Heart left ventricle (tissue), 16 donors: ENCODE measurements at regions not wholly inside any gene's neighbourhood (a gene's known extent, or its start where the extent isn't known, plus 50 kb on each side); places are given as distances from the start of the nearest gene placed in this dataset.
"Not testable (repeated sequence)": the region's sequence is repeated elsewhere in the genome, so short reads cannot be mapped to it uniquely, and the experiment has no call there.

Experiments
- ATAC-seq, 4 donors: fragments of 200-7000 bp; cut with Tn5 transposase; one replicate each; pipeline ENCODE4 v1.9.1; 2020 to 2022; ENCODE audit warnings: moderate library complexity in 4 of 4, mild to moderate bottlenecking in 3 of 4, moderate number of reproducible peaks in 1 of 4
- DNase-seq, 5 donors: peaks; one replicate each; pipeline ENCODE4 v3.0.0-alpha.2; 2020
- H3K27ac ChIP-seq, 12 donors: fragments of 200-600 bp; sonication (generic) in 4 of 12; one replicate each; pipeline versions ENCODE4 v1.5.0 to v1.8.0; 2016 to 2022; ENCODE audit warnings: mild to moderate bottlenecking in 2 of 12
- H3K27me3 ChIP-seq, 9 donors: fragments of 200-600 bp; sonication (generic) in 2 of 9; one replicate each; pipeline versions ENCODE4 v1.5.1 to v1.8.0; 2016 to 2022; ENCODE audit warnings: mild to moderate bottlenecking in 3 of 9
- H3K36me3 ChIP-seq, 9 donors: fragments of 200-600 bp; sonication (generic) in 2 of 9; one replicate each; pipeline versions ENCODE4 v1.5.0 to v1.8.0; 2018 to 2022; ENCODE audit warnings: mild to moderate bottlenecking in 2 of 9
- H3K4me1 ChIP-seq, 12 donors: fragments of 200-600 bp; sonication (generic) in 4 of 12; one replicate each; pipeline versions ENCODE4 v1.5.0 to v1.8.0; 2016 to 2022; ENCODE audit warnings: mild to moderate bottlenecking in 3 of 12
- H3K4me3 ChIP-seq, 12 donors: fragments of 200-600 bp; sonication (generic) in 4 of 12; one replicate each; pipeline versions ENCODE4 v1.5.0 to v1.8.0; 2017 to 2022; ENCODE audit warnings: mild to moderate bottlenecking in 9 of 12, moderate library complexity in 4 of 12
- H3K9me3 ChIP-seq, 12 donors: fragments of 200-600 bp; sonication (generic) in 4 of 12; one replicate each; pipeline versions ENCODE4 v1.5.0 to v1.8.0; 2016 to 2022; ENCODE audit warnings: mild to moderate bottlenecking in 1 of 12
- CTCF ChIP-seq, 12 donors: fragments of 200-600 bp; sonication (generic) in 4 of 12; IDR thresholded peaks; one replicate each; pipeline versions ENCODE4 v1.5.0 to v1.8.0; 2018 to 2022; ENCODE audit warnings: antibody characterized with exemption in 12 of 12, mild to moderate bottlenecking in 5 of 12
- POLR2A ChIP-seq, 2 donors: fragments of 450-650 bp; IDR thresholded peaks; one replicate each; pipeline ENCODE4 v1.6.1; 2017; ENCODE audit warnings: antibody characterized with exemption in 2 of 2, mild to moderate bottlenecking in 2 of 2, moderate library complexity in 2 of 2
- WGBS, 4 donors: extraction: QIAGEN DNeasy Blood & Tissue Kit in 2 of 4; methylation state at CpG; one replicate each; pipeline versions ENCODE4 v1.1.5 to v1.1.7; 2013 to 2018; 5-methylcytosine and 5-hydroxymethylcytosine counted together
- intact Hi-C, 10 donors: fragments of 100-400 bp; cut with DNase I; formaldehyde crosslinking; loops; one replicate each; pipeline versions ENCODE4 v1.11.1 to v1.14.2; 2022
- donor health status: ischemic (EF 13 %, LVEDD 7.1; RV severe dilation, severe dysfunction).
- donor health status: healthy with polysubstance abuse.
- donor health status: DM: no; HTN: yes; CAD: no.
- donor health status: DM: no; HTN: no; CAD: no.
- donor health status: ischemic (EF 25% LVEDD 6.9; RV normal size, moderate dysfunction).
- donor health status: ischemic (EF 25% LVEDD 5.7; RV mildly dilated, moderate dysfunction).
- donor health status: healthy.
- donor health status: DM: yes; HTN: yes; CAD: no.
- donor health status: ischemic (EF 35%, LVEDD 5.7; RV mildly dilated, moderate dysfunction).
- donor health status: nonischemic (EF 11% LVEDD 7.7; RV severe dilation, severe dysfunction).
- donor health status: DM: yes; HTN: yes; CAD: no.
- donor health status: PGD.
- donor health status: ischemic (EF 29% LVEDD 5.4; RV normal size, mild dysfunction).
- donor health status: nonischemic (EF 23%, LVEDD 6.1; RV moderate dilation, normal function).

GRCh38 chr2:125318740-125319139 is 1293.7 kb downstream of the CNTNAP5 start:
- no peaks in the 10 kb centered on the region for H3K36me3 ChIP-seq
- H3K27ac ChIP-seq = no peak overlapping the region
- intact Hi-C loops = no loop called here
- no peak for ATAC-seq
- 79 to 89% (median 84%) methylated on average over 2 of the region's 2 CpGs for WGBS, 4 donors
- no peak for TF ChIP-seq POLR2A (IDR thresholded peaks at IDR 0.05)
- TF ChIP-seq CTCF (IDR thresholded peaks at IDR 0.05) = no peak
- no peaks in the 10 kb centered on the region for H3K4me1 ChIP-seq
- DNase-seq = no peak
- no peaks in the 10 kb centered on the region for H3K9me3 ChIP-seq
- H3K27me3 ChIP-seq = no peaks in the 10 kb centered on the region
- H3K4me3 ChIP-seq = no peak overlapping the region

GRCh38 chr2:125324273-125324672 is 1299.2 kb downstream of the CNTNAP5 start:
- TF ChIP-seq CTCF (IDR thresholded peaks at IDR 0.05) = no peak
- no peak for TF ChIP-seq POLR2A (IDR thresholded peaks at IDR 0.05)
- DNase-seq (no peak), ATAC-seq (no peak)
- Histone ChIP-seq H3K27ac (no peak overlapping the region), H3K36me3 (no peaks in the 10 kb centered on the region), H3K9me3 (no peaks in the 10 kb centered on the region), H3K4me1 (no peaks in the 10 kb centered on the region), H3K27me3 (peaks cover 0 to 5% (median 0%) of the 10 kb centered on the region in 9 donors), H3K4me3 (no peak overlapping the region)
- intact Hi-C loops = no loop called here

GRCh38 chr2:125330133-125330532 is 1305.0 kb downstream of the CNTNAP5 start:
- TF ChIP-seq POLR2A (IDR thresholded peaks at IDR 0.05) = no peak
- TF ChIP-seq CTCF (IDR thresholded peaks at IDR 0.05) = no peak
- Histone ChIP-seq H3K4me1 (no peaks in the 10 kb centered on the region), H3K27ac (no peak overlapping the region), H3K36me3 (no peaks in the 10 kb centered on the region), H3K27me3 (peaks cover 0 to 5% (median 0%) of the 10 kb centered on the region in 9 donors), H3K9me3 (no peaks in the 10 kb centered on the region), H3K4me3 (no peak overlapping the region)
- ATAC-seq (no peak), DNase-seq (no peak)
- intact Hi-C loops = no loop called here

- TF ChIP-seq CTCF (IDR thresholded peaks at IDR 0.05) = no peak
- no peak for TF ChIP-seq POLR2A (IDR thresholded peaks at IDR 0.05)
- no peak for DNase-seq
- 80 to 84% (median 82%) methylated on average over 5 of the region's 5 CpGs for WGBS, 4 donors
Measured at GRCh38 chr2:125341353-125341752, 1314.6 kb upstream of the GYPC start.

GRCh38 chr2:125353542-125353941 is 1302.4 kb upstream of the GYPC start:
- intact Hi-C loops, H3K36me3 ChIP-seq, H3K27me3 ChIP-seq, H3K4me1 ChIP-seq, H3K4me3 ChIP-seq, ATAC-seq, H3K27ac ChIP-seq, H3K9me3 ChIP-seq: not testable (repeated sequence)
- DNase-seq = peak in 1 of 5 donors; percentile 37
- 94 to 95% (median 95%) methylated on average over 12 of the region's 12 CpGs for whole genome bisulfite sequencing, 4 donors

More at GRCh38 chr2:125341353-125341752, 1314.6 kb upstream of the GYPC start:
- no peak for ATAC-seq
- intact Hi-C loops = no loop called here
- H3K9me3 ChIP-seq = no peaks in the 10 kb centered on the region
- no peaks in the 10 kb centered on the region for H3K36me3 ChIP-seq
- no peak overlapping the region for H3K4me3 ChIP-seq
- no peaks in the 10 kb centered on the region for H3K4me1 ChIP-seq
- H3K27ac ChIP-seq = no peak overlapping the region
- no peaks in the 10 kb centered on the region for H3K27me3 ChIP-seq
